Stimulated activated CD4-positive, alpha-beta T cell treated with anti-CD3 and anti-CD28 coated beads, Interleukin-12 subunit alpha, Interleukin-12 subunit beta, amount 100 ng/mL, for 48 hours (primary cell): ENCODE measurements at regions not wholly inside any gene's neighbourhood (a gene's known extent, or its start where the extent isn't known, plus 50 kb on each side); places are given as distances from the start of the nearest gene placed in this dataset.

Experiments used
- DNase-seq, 3 donors: peaks; one replicate each; pipeline ENCODE4 v3.0.0-alpha.2; 2020; ENCODE audit warnings: low read depth in 2 of 3, low spot score in 1 of 3

GRCh38 chr9:11312966-11313365, 700.2 kb upstream of the PTPRD start:
- no peak for DNase-seq

DNA sequence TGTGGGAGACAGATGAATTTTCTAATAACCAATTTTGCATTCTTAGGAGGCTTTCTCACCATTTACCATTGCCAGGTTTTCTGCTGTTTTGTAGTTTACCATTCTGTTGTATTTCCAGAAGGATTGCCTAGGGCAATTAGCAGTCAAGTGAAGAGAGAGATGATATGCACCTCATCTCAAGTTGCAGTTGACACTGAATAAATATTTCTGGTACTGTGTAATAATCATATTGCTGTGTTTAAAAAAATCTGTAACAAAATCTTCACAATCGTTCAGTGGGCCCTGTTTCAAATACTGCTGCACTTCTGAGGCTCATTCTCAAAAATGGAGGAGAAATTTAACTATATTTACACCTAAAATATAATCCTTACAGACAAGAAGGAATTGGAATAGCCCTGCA, 706.1 kb upstream of the PTPRD start:
- no peak for DNase-seq

GRCh38 chr9:11319538-11319937, 706.7 kb upstream of the PTPRD start:
- no peak for DNase-seq

GRCh38 chr9:11320989-11321388, 708.2 kb upstream of the PTPRD start:
- DNase-seq: no peak

DNA sequence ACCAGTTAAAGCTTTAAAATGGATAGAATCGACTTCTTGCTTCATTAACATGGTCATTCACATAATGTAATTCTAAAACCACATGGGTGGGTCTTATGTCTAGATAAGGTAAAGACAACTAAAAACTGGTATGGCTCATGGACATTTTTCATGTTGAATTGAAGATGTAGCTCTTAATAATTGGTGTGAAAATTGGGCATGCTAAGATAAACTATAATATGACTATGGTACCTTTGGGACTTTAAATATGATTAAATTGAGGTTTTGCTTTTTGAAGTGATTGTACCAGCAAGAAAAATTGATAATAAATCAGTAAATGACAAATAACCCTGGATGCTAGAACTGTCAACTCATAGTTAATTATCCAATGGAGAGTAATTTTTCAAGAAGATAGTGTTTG, 710.7 kb upstream of the PTPRD start:
- no peak for DNase-seq

GRCh38 chr9:11326231-11326630, 713.4 kb upstream of the PTPRD start:
- no peak for DNase-seq

DNA sequence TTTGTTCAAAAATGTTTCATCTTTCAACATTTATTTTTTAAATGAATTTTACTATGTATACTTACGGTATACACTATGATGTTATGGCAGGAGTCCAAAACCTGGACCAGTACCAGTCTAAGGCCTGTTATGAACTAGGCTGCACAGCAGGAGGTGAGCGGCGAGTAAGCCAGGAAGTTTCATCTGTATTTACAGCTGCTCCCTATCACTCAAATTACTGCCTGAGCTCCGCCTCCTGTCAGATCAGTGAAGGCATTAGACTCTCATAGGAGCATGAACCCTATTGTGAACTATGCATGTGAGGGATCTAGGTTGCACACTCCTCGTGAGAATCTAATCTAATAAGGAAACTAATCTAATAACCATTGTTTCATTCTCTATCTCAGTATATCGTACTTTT, 715.5 kb upstream of the PTPRD start:
- no peak for DNase-seq

DNA sequence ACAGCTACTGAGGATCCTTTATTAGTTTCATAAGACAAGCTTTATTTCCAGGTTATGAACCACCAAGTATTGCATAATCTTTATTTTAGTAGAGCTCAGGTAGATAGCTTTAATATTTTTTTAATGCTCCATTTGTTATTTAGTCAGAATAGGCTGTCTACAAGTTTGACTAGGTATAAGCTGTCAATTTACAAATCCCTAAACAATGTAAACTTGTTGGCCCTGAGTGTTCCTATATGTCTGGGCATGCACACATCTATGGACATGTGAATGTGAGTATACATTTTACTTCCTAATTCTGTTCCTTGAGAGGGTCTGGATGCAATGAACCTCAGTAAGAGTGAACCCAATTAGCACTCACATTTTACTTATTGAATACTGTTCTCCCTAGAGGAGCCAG, 722.2 kb upstream of the PTPRD start:
- DNase-seq: no peak

DNA sequence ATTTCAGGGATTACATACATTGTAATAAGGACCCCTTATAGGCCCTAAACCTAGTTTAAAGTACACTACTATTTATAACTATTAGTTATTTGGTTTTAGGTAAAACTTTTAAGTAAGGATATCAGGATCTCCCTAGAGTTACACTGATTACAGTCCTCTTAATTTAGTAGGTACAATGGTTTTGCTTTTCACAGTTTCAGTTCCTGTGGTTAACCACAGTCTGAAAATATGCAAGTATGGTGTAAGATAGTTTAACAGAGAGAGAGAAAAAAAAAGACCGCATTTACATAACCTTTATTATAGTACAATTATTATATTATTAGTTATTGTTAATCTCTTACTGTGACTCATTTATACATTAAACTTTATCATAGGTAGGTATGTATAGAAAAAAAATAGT, 725.3 kb upstream of the PTPRD start:
- no peak for DNase-seq

DNA sequence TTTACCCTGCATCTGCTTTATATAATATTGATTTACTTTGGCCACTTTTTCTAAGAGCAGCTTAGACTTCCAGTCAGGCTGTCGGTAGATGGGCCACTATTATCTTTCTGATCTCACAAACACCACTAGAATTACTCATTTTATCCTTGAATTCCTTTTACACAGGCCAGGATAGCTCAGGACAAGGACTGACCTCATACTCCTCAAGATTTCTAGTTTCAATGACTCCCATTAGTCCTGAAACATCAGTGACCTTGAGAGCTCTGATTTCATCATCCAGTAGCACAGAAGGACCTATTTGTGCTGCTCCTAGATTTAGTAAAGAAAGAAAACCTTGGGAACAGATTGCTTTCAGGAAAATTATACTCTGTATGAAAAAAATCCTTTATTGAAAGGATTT, 727.9 kb upstream of the PTPRD start:
- DNase-seq: no peak

DNA sequence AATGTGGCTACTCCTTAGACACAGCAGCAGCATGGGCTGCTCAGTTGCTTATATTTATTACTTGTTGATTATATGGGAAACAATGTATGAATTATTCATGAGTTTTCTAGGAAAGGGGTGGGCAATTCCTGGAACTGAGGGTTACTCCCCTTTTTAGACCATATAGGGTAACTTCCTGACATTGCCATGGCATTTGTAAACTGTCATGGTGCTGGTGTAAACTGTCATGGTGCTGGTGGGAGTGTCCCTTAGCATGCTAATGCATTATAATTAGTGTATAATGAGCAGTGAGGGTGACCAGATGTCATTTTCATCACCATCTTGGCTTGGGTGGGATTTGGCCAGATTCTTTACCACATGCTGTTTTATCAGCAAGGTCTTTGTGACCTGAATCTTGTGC, 734.6 kb upstream of the PTPRD start:
- DNase-seq: no peak

- DNase-seq: no peak
Observed at GRCh38 chr9:11348366-11348765, 735.6 kb upstream of the PTPRD start.

- no peak for DNase-seq
Observed at GRCh38 chr9:11349187-11349586, 736.4 kb upstream of the PTPRD start.

- no peak for DNase-seq
Observed at GRCh38 chr9:11352612-11353011, 739.8 kb upstream of the PTPRD start.

GRCh38 chr9:11356067-11356466, 743.3 kb upstream of the PTPRD start:
- DNase-seq: no peak

DNA sequence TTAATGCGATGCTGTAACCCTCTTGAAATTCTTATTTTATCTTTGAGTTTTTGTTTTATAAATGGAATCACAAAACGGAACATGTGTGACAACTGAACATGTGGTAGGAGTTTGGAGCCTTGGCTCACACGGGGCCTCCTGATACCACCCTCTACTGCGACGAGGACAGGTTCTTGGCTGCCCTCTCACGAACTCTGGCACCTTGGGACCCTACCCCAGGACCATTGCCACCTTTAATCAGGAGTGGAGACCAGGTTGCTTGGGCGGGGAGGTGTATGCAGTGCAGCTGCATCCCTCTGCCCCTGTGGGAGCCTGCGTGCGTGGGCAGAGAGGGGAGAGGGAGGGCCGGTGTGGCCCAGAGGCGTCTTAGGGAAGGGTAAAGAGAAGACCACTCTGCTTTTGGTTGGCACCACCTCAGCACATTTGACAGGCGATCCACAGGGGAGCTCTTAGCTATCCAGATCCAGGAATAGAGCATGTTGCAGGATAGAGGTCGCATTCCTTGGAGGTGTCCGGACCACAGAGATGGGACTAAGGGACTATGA, 753.9 kb upstream of the PTPRD start:
- no peak for DNase-seq

DNA sequence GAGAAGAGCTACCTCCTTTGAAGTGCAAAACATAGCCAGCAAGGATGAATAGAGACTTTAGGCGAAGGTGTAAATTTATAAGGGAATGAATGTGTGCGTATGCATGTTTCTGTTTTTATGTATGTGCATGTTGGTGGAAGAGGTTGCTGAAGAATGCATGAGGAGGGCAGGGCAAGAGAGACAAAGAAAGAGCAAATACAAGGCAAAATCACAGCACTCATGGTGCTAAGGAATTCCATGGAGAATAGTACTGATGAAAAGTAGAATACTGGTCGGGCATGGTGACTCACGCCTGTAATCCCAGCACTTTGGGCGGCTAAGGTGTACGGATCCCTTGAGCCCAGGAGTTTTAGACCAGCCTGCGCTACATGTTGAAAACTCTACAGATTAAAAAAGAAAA, 762.1 kb upstream of the PTPRD start:
- no peak for DNase-seq

GRCh38 chr9:11402621-11403020, 789.8 kb upstream of the PTPRD start:
- DNase-seq: no peak

DNA sequence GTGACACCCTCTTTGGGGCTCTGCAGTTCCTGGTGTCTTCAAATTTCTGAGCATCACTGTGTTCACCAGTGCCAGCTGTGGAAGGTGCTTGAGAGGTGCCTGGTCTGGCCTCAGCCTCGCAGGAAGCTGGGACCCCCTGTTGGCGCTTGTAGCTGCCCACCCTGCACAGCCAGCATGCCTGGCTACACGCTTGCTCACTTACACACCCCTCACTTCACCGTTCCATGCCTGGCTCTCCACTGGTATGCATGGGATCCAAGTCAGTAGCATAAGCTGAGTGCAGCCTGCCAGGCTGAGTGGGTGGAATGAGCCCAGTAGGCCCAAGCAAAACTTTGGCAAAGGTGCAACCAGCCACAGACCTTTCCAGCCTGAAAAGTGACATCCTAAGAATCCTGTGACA, 801.4 kb upstream of the PTPRD start:
- DNase-seq: no peak

- no peak for DNase-seq
Observed at GRCh38 chr9:11417782-11418181, 805.0 kb upstream of the PTPRD start.

DNA sequence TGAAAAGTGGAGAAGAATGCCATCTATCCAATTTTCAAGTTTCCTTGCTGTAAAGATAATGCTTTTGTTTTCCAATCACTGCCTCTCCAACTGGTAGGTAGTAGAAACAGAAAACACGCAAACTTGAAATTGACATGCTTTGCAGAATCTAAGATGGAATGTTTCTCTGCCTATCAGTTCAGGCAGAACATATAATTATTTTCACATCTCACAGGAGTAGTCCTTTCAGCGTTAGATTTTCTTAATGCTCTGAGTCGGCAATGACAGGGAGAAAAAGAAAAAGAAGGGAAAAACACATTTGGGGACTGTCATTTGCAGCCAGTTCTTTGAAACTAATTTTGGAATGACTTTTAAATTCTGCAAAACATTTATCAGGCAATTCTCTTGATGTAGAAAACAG, 818.7 kb upstream of the PTPRD start:
- DNase-seq: no peak

GRCh38 chr9:11432361-11432760, 819.6 kb upstream of the PTPRD start:
- DNase-seq: no peak

- DNase-seq: no peak
Observed at GRCh38 chr9:11443631-11444030, 830.8 kb upstream of the PTPRD start.
